ENCODE measurements at regions not wholly inside any gene's neighbourhood (a gene's known extent, or its start where the extent isn't known, plus 50 kb on each side); places are given as distances from the start of the nearest gene placed in this dataset.

GRCh38 chr18:44170208-44170880 lies 510.3 kb upstream of the SETBP1 start:
- Mint-ChIP-seq H3K27ac (no peak overlapping the region), H3K4me1 (ENCODE audit: unreplicated experiment) (peaks cover 8% of the 10 kb centered on the region), H3K9me3 (peaks cover 3% of the 10 kb centered on the region), H3K4me3 (no peak overlapping the region), H3K27me3 (no peaks in the 10 kb centered on the region), H3K36me3 (no peaks in the 10 kb centered on the region)
- TF ChIP-seq, protein P1, sequence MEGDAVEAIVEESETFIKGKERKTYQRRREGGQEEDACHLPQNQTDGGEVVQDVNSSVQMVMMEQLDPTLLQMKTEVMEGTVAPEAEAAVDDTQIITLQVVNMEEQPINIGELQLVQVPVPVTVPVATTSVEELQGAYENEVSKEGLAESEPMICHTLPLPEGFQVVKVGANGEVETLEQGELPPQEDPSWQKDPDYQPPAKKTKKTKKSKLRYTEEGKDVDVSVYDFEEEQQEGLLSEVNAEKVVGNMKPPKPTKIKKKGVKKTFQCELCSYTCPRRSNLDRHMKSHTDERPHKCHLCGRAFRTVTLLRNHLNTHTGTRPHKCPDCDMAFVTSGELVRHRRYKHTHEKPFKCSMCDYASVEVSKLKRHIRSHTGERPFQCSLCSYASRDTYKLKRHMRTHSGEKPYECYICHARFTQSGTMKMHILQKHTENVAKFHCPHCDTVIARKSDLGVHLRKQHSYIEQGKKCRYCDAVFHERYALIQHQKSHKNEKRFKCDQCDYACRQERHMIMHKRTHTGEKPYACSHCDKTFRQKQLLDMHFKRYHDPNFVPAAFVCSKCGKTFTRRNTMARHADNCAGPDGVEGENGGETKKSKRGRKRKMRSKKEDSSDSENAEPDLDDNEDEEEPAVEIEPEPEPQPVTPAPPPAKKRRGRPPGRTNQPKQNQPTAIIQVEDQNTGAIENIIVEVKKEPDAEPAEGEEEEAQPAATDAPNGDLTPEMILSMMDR (conservative IDR thresholded peaks at IDR 0.05): no peak
- DNase-seq (ENCODE audit: extremely low spot score, unreplicated experiment): no peak

- H3K9me3 Mint-ChIP-seq: peaks cover 3% of the 10 kb centered on the region
- H3K4me1 Mint-ChIP-seq (ENCODE audit: unreplicated experiment): peaks cover 8% of the 10 kb centered on the region
- no peaks in the 10 kb centered on the region for H3K27me3 Mint-ChIP-seq
- TF ChIP-seq, protein P1 (conservative IDR thresholded peaks at IDR 0.05): no peak
- no peak for DNase-seq (ENCODE audit: extremely low spot score, unreplicated experiment)
- H3K4me3 Mint-ChIP-seq: no peak overlapping the region
- no peaks in the 10 kb centered on the region for H3K36me3 Mint-ChIP-seq
- no peak overlapping the region for H3K27ac Mint-ChIP-seq
Observed at GRCh38 chr18:44171301-44171700, 509.4 kb upstream of the SETBP1 start.

- Mint-ChIP-seq H3K4me1 (ENCODE audit: unreplicated experiment) (peaks cover 4% of the 10 kb centered on the region), H3K27me3 (peaks cover 9% of the 10 kb centered on the region), H3K27ac (no peak overlapping the region), H3K4me3 (no peak overlapping the region), H3K36me3 (no peaks in the 10 kb centered on the region), H3K9me3 (peaks cover 3% of the 10 kb centered on the region)
- TF ChIP-seq, protein P1 (conservative IDR thresholded peaks at IDR 0.05): no peak
- no peak for DNase-seq (ENCODE audit: extremely low spot score, unreplicated experiment)
Observed at GRCh38 chr18:44175891-44176290, 504.8 kb upstream of the SETBP1 start.

DNA sequence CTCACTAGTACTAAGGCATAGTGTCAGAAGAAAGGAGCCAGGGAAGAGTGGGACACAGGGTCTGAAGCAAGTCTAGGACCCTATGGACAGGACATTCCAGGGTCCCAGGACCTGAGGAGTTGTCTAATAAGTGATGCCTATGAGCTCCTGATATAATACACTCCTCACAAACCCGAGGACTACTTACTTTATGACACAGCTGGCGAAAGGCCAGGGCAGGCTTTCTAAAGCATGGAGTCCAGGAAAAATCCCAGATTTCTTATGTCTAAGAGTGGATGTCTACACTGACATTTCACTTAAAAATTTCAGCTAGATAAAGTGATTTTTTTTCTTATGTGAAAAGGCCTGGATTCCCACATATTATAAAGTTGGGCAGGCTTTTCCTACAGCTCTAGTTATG lies 502.2 kb upstream of the SETBP1 start:
- Mint-ChIP-seq H3K27me3 (peaks cover 9% of the 10 kb centered on the region), H3K36me3 (no peaks in the 10 kb centered on the region), H3K9me3 (no peaks in the 10 kb centered on the region), H3K27ac (no peak overlapping the region), H3K4me3 (no peak overlapping the region), H3K4me1 (ENCODE audit: unreplicated experiment) (peaks cover 9% of the 10 kb centered on the region)
- TF ChIP-seq, protein P1 (conservative IDR thresholded peaks at IDR 0.05): no peak
- no peak for DNase-seq (ENCODE audit: extremely low spot score, unreplicated experiment)

GRCh38 chr18:44179693-44180092 lies 501.0 kb upstream of the SETBP1 start:
- H3K4me1 Mint-ChIP-seq (ENCODE audit: unreplicated experiment): peaks cover 9% of the 10 kb centered on the region
- DNase-seq (ENCODE audit: extremely low spot score, unreplicated experiment): no peak
- peaks cover 9% of the 10 kb centered on the region for H3K27me3 Mint-ChIP-seq

More at GRCh38 chr18:44179693-44180092, 501.0 kb upstream of the SETBP1 start:
- TF ChIP-seq, protein P1 (conservative IDR thresholded peaks at IDR 0.05): no peak
- no peak overlapping the region for H3K4me3 Mint-ChIP-seq
- H3K27ac Mint-ChIP-seq: no peak overlapping the region
- no peaks in the 10 kb centered on the region for H3K9me3 Mint-ChIP-seq
- H3K36me3 Mint-ChIP-seq: no peaks in the 10 kb centered on the region
